HepG2 (cell line): ENCODE measurements at regions not wholly inside any gene's neighbourhood (a gene's known extent, or its start where the extent isn't known, plus 50 kb on each side); places are given as distances from the start of the nearest gene placed in this dataset.

Experiments used
- GTF2F1 ChIP-seq: fragments of 150-350 bp; IDR thresholded peaks from 2 replicates; pipeline ENCODE4 v1.6.1; 2014; ENCODE audit warnings: low read length
- JUNB ChIP-seq: sonication (generic); formaldehyde crosslinking; IDR thresholded peaks from 2 replicates; pipeline ENCODE4 v1.8.0; 2022; ENCODE audit warnings: missing genetic modification reagents, mild to moderate bottlenecking, borderline replicate concordance
- KDM4B ChIP-seq: sonication (generic); formaldehyde crosslinking; IDR thresholded peaks from 2 replicates; pipeline ENCODE4 v1.4.0; 2020; ENCODE audit warnings: missing genetic modification reagents
- NPAS2 ChIP-seq: sonication (generic); formaldehyde crosslinking; IDR thresholded peaks from 2 replicates; pipeline ENCODE4 v1.8.0; 2022; ENCODE audit warnings: mild to moderate bottlenecking, missing genetic modification reagents, borderline replicate concordance
- ZFY ChIP-seq: sonication (generic); formaldehyde crosslinking; IDR thresholded peaks from 2 replicates; pipeline ENCODE4 v1.4.0; 2020; ENCODE audit warnings: missing genetic modification reagents

- TF ChIP-seq NPAS2 (CRISPR knock-in tag) (no peak), KDM4B (no peak), ZFY (CRISPR knock-in tag) (no peak), JUNB (CRISPR knock-in tag) (no peak), GTF2F1 (no peak)
Observed at GRCh38 chr11:130639369-130639768, 190.9 kb downstream of the ADAMTS15 start.
